KMS-11 (cell line): ENCODE measurements at regions not wholly inside any gene's neighbourhood (a gene's known extent, or its start where the extent isn't known, plus 50 kb on each side); places are given as distances from the start of the nearest gene placed in this dataset.
A peak's percentile ranks its signal among the peaks of the same experiment; 100 is the strongest.

Experiments
- H2AFZ ChIP-seq: fragments of 200-600 bp; sonication (generic); 2 replicates; pipeline ENCODE4 v1.6.1; 2016; ENCODE audit warnings: antibody characterized with exemption, mixed run types, low read depth
- H3K27ac ChIP-seq: fragments of 200-600 bp; sonication (generic); 2 replicates; pipeline ENCODE4 v1.6.1; 2016; ENCODE audit warnings: mild to moderate bottlenecking, mixed run types
- H3K27me3 ChIP-seq: fragments of 200-600 bp; sonication (generic); 2 replicates; pipeline ENCODE4 v1.6.1; 2017; ENCODE audit warnings: mild to moderate bottlenecking, low read depth, mixed run types, moderate library complexity; ENCODE audit not compliant: insufficient read depth
- H3K36me3 ChIP-seq: fragments of 200-600 bp; sonication (generic); 2 replicates; pipeline ENCODE4 v1.6.1; 2017; ENCODE audit warnings: mild to moderate bottlenecking, mixed run types; ENCODE audit not compliant: insufficient read depth
- H3K4me1 ChIP-seq: fragments of 200-600 bp; sonication (generic); 2 replicates; pipeline ENCODE4 v1.6.1; 2016; ENCODE audit warnings: mild to moderate bottlenecking, low read depth, mixed run types; ENCODE audit not compliant: poor library complexity, severe bottlenecking
- H3K4me2 ChIP-seq: fragments of 200-600 bp; sonication (generic); 2 replicates; pipeline ENCODE4 v1.7.0; 2016; ENCODE audit warnings: mild to moderate bottlenecking, mixed run types
- H3K4me3 ChIP-seq: fragments of 200-600 bp; sonication (generic); IDR thresholded peaks from 2 replicates; pipeline ENCODE4 v1.6.1; 2017; ENCODE audit warnings: low read depth, low read length, mixed read lengths; ENCODE audit not compliant: insufficient read depth
- H3K79me2 ChIP-seq: fragments of 200-600 bp; sonication (generic); 2 replicates; pipeline ENCODE4 v1.6.1; 2016; ENCODE audit warnings: low read depth, mixed run types; ENCODE audit not compliant: insufficient read depth
- H3K9ac ChIP-seq: fragments of 200-600 bp; sonication (generic); 2 replicates; pipeline ENCODE4 v1.6.1; 2016; ENCODE audit warnings: mild to moderate bottlenecking, mixed run types
- H4K20me1 ChIP-seq: fragments of 200-600 bp; sonication (generic); 2 replicates; pipeline ENCODE4 v1.6.1; 2016; ENCODE audit warnings: mild to moderate bottlenecking, mixed run types; ENCODE audit not compliant: insufficient read depth
- CTCF ChIP-seq: fragments of 200-600 bp; sonication (generic); conservative IDR thresholded peaks from 2 replicates; pipeline ENCODE4 v1.6.1; 2017; ENCODE audit warnings: low read depth, mild to moderate bottlenecking, antibody characterized with exemption, low read length, moderate library complexity, mixed read lengths

GRCh38 chr3:182728238-182728637 is 65.1 kb upstream of the ATP11B start:
- H3K79me2 ChIP-seq, result no peaks in the 10 kb centered on the region
- no peak overlapping the region for H3K4me3 ChIP-seq
- H3K27ac ChIP-seq, result no peak overlapping the region
- H3K36me3 ChIP-seq, result no peaks in the 10 kb centered on the region
- peaks cover 36% of the 10 kb centered on the region for H3K4me1 ChIP-seq
- H3K4me2 ChIP-seq, result no peak overlapping the region
- H3K9ac ChIP-seq, result no peak overlapping the region
- no peak for TF ChIP-seq CTCF
- H3K27me3 ChIP-seq, result no peaks in the 10 kb centered on the region
- H4K20me1 ChIP-seq, result no peaks in the 10 kb centered on the region
- no peak overlapping the region for H2AFZ ChIP-seq

GRCh38 chr3:182729903-182730674 is 63.2 kb upstream of the ATP11B start:
- H3K79me2 ChIP-seq, result no peaks in the 10 kb centered on the region
- peak overlapping the region; percentile 17; the same call in 1 of the 2 replicates for H3K9ac ChIP-seq
- peak overlapping the region; percentile 56 for H2AFZ ChIP-seq
- H3K4me3 ChIP-seq, result peak overlapping the region; percentile 65
- H3K4me1 ChIP-seq, result peaks cover 36% of the 10 kb centered on the region
- peak overlapping the region; percentile 98 for H3K4me2 ChIP-seq
- TF ChIP-seq CTCF, result no peak
- no peaks in the 10 kb centered on the region for H3K27me3 ChIP-seq
- H4K20me1 ChIP-seq, result no peaks in the 10 kb centered on the region
- H3K36me3 ChIP-seq, result no peaks in the 10 kb centered on the region
- peak overlapping the region; percentile 41; the same call in 1 of the 2 replicates for H3K27ac ChIP-seq

- Histone ChIP-seq H2AFZ (peak overlapping the region; percentile 56), H3K4me2 (peak overlapping the region; percentile 98), H3K27me3 (no peaks in the 10 kb centered on the region), H3K9ac (peak overlapping the region; percentile 17; the same call in 1 of the 2 replicates), H3K36me3 (no peaks in the 10 kb centered on the region), H3K27ac (peak overlapping the region; percentile 41; the same call in 1 of the 2 replicates), H4K20me1 (no peaks in the 10 kb centered on the region), H3K4me3 (peak overlapping the region; percentile 65), H3K4me1 (peaks cover 36% of the 10 kb centered on the region), H3K79me2 (no peaks in the 10 kb centered on the region)
- TF ChIP-seq CTCF, result no peak
Observed at GRCh38 chr3:182730675-182731042, 62.6 kb upstream of the ATP11B start.

GRCh38 chr3:182731764-182732163 is 61.5 kb upstream of the ATP11B start:
- peaks cover 36% of the 10 kb centered on the region for H3K4me1 ChIP-seq
- no peak overlapping the region for H3K9ac ChIP-seq
- no peaks in the 10 kb centered on the region for H3K79me2 ChIP-seq
- no peak overlapping the region for H2AFZ ChIP-seq
- H3K36me3 ChIP-seq, result no peaks in the 10 kb centered on the region
- no peak overlapping the region for H3K4me3 ChIP-seq
- no peak overlapping the region for H3K4me2 ChIP-seq
- H4K20me1 ChIP-seq, result no peaks in the 10 kb centered on the region
- no peak overlapping the region for H3K27ac ChIP-seq
- no peak for TF ChIP-seq CTCF
- no peaks in the 10 kb centered on the region for H3K27me3 ChIP-seq
